GM12878 (cell line): ENCODE measurements at regions not wholly inside any gene's neighbourhood (a gene's known extent, or its start where the extent isn't known, plus 50 kb on each side); places are given as distances from the start of the nearest gene placed in this dataset.

Experiments
- ATAC-seq: fragments of 200-7000 bp; cut with Tn5 transposase; 3 replicates; pipeline ENCODE4 v1.9.1; 2020; ENCODE audit warnings: mild to moderate bottlenecking, moderate library complexity
- BruUV-seq: library from RNA; stranded (reverse); fragments of 400-500 nt; replicated peaks from 2 replicates; lab custom pipeline; 2021; lab: Mats Ljungman, UMichigan
- CTCF ChIA-PET: fragments of 300-600 bp; sonication (Branson Sonifier 250); formaldehyde crosslinking; extraction: SDS; loops from one replicate; lab custom pipeline; 2021; ENCODE audit warnings: inconsistent platforms; lab: Yijun Ruan, JAX
- POLR2A ChIA-PET: fragments of 350-600 bp; formaldehyde crosslinking; extraction: SDS; loops from one replicate; lab custom pipeline; 2021; ENCODE audit warnings: inconsistent platforms; lab: Charles Lee
- RAD21 ChIA-PET: fragments of 300-600 bp; sonication (Branson Sonifier 250); formaldehyde crosslinking; loops from one replicate; lab custom pipeline; 2023; ENCODE audit warnings: antibody characterized with exemption; ENCODE audit not compliant: unreplicated experiment; lab: Charles Lee
- SMC1A ChIA-PET: fragments of 300-600 bp; sonication (Branson Sonifier 250); formaldehyde crosslinking; loops from one replicate; lab custom pipeline; 2023; ENCODE audit not compliant: unreplicated experiment, uncharacterized antibody; lab: Charles Lee
- DNase-seq: peaks from one replicate; pipeline ENCODE4 v3.0.0-alpha.2; 2011; ENCODE audit warnings: low read depth, low spot score
- FAIRE-seq: peaks from 3 replicates; lab custom pipeline; 2011; peaks lifted over from hg19 to GRCh38; lab: Jason Lieb, UNC
- H2AFZ ChIP-seq: 2 replicates; pipeline ENCODE4 v1.6.0; 2011; ENCODE audit warnings: low read depth, low read length, control low read depth; ENCODE audit not compliant: control insufficient read depth
- H3K27ac ChIP-seq: 2 replicates; pipeline ENCODE4 v1.5.1; 2011; ENCODE audit warnings: control low read depth; ENCODE audit not compliant: control insufficient read depth, insufficient read depth
- H3K27me3 ChIP-seq, 2 experiments: replicated peaks in 1 of 2; 2 replicates each; pipeline versions ENCODE4 v1.6.0 to v1.6.1; 2011; ENCODE audit warnings: low read length in 1 of 2; ENCODE audit not compliant: control insufficient read depth in 2 of 2, insufficient read depth in 2 of 2
- H3K36me3 ChIP-seq, 2 experiments: 2 replicates each; pipeline ENCODE4 v1.5.1; 2011; ENCODE audit warnings: low read length in 1 of 2; ENCODE audit not compliant: control insufficient read depth in 2 of 2, insufficient read depth in 2 of 2
- H3K4me1 ChIP-seq: 2 replicates; pipeline ENCODE4 v1.6.1; 2011; ENCODE audit warnings: mild to moderate bottlenecking, low read length, moderate library complexity, mixed read lengths; ENCODE audit not compliant: control insufficient read depth, insufficient read depth
- H3K4me2 ChIP-seq: 2 replicates; pipeline ENCODE4 v1.6.0; 2011; ENCODE audit warnings: control low read depth; ENCODE audit not compliant: control insufficient read depth, insufficient read depth
- H3K4me3 ChIP-seq: fragments of 200-600 bp; sonication (generic); 2 replicates; pipeline ENCODE4 v1.5.1; 2016
- H3K79me2 ChIP-seq: 2 replicates; pipeline ENCODE4 v1.6.0; 2011; ENCODE audit warnings: low read length; ENCODE audit not compliant: control insufficient read depth, insufficient read depth
- H3K9ac ChIP-seq: 2 replicates; pipeline ENCODE4 v1.8.0; 2011; ENCODE audit warnings: low read length, control low read depth, mixed read lengths; ENCODE audit not compliant: control insufficient read depth, insufficient read depth
- H3K9me3 ChIP-seq: replicated peaks from 3 replicates; pipeline ENCODE4 v1.5.1; 2011; ENCODE audit warnings: mild to moderate bottlenecking, low read length; ENCODE audit not compliant: control insufficient read depth, insufficient read depth
- H4K20me1 ChIP-seq: 2 replicates; pipeline ENCODE4 v1.6.0; 2011; ENCODE audit not compliant: control insufficient read depth, insufficient read depth
- CEBPZ ChIP-seq: fragments of 150-350 bp; IDR thresholded peaks from 2 replicates; pipeline ENCODE4 v1.6.1; 2016; ENCODE audit warnings: low read depth, low read length
- DPF2 ChIP-seq: fragments of 450-650 bp; IDR thresholded peaks from 2 replicates; pipeline ENCODE4 v1.6.1; 2017; ENCODE audit warnings: mild to moderate bottlenecking
- NFIC ChIP-seq: IDR thresholded peaks from 2 replicates; pipeline ENCODE4 v1.6.1; 2012; ENCODE audit warnings: low read depth, mild to moderate bottlenecking, inconsistent platforms, low read length, moderate library complexity
- PBX3 ChIP-seq: IDR thresholded peaks from 2 replicates; pipeline ENCODE4 v1.6.1; 2011; ENCODE audit warnings: mild to moderate bottlenecking, low read depth, low read length, moderate library complexity; ENCODE audit not compliant: insufficient replicate concordance
- POU2F2 ChIP-seq: IDR thresholded peaks from 3 replicates; pipeline ENCODE4 v1.6.1; 2011; ENCODE audit warnings: low read depth, mild to moderate bottlenecking, low read length, borderline replicate concordance
- SMAD1 ChIP-seq: fragments of 450-650 bp; IDR thresholded peaks from 2 replicates; pipeline ENCODE4 v1.6.1; 2018; ENCODE audit warnings: mild to moderate bottlenecking, low read depth; ENCODE audit not compliant: partially characterized antibody
- SUPT20H ChIP-seq: IDR thresholded peaks from 2 replicates; pipeline ENCODE4 v1.6.1; 2011; ENCODE audit warnings: low read depth, mild to moderate bottlenecking, low read length, moderate library complexity, borderline replicate concordance; ENCODE audit not compliant: control insufficient read depth
- TCF3 ChIP-seq: IDR thresholded peaks from 2 replicates; pipeline ENCODE4 v1.6.1; 2012; ENCODE audit warnings: low read depth, mild to moderate bottlenecking, low read length, borderline replicate concordance; ENCODE audit not compliant: insufficient read depth
- TCF7 ChIP-seq: IDR thresholded peaks from 2 replicates; pipeline ENCODE4 v1.6.1; 2014; ENCODE audit warnings: antibody characterized with exemption, borderline replicate concordance
- WGBS: methylation state at CpG from one replicate; pipeline ENCODE4 v1.1.6; 2016; ENCODE audit warnings: low lambda C conversion rate; ENCODE audit not compliant: insufficient replicate concordance, insufficient coverage; ENCODE audit errors: missing lambda C conversion rate; 5-methylcytosine and 5-hydroxymethylcytosine counted together
- in situ Hi-C: fragments of 300-500 bp; cut with MboI; formaldehyde crosslinking; loops from 9 replicates; pipeline ENCODE4 v1.14.3; 2018; ENCODE audit warnings: mixed read lengths
- intact Hi-C: fragments of 100-400 bp; cut with micrococcal nuclease; formaldehyde crosslinking; loops from one replicate; pipeline ENCODE4 v1.14.2; 2022; ENCODE audit not compliant: unreplicated experiment

GRCh38 chr5:162282191-162282590 lies 214.6 kb downstream of the GABRG2 start:
- 28% methylated on average over 1 of the region's 1 CpG for WGBS
- ATAC-seq, result no peak
- intact Hi-C loops, result no loop called here
- POLR2A ChIA-PET, result no interaction called here
- no peaks in the 10 kb centered on the region for H3K4me1 ChIP-seq
- no peaks in the 10 kb centered on the region for H4K20me1 ChIP-seq
- H3K9ac ChIP-seq, result no peak overlapping the region
- no peaks in the 10 kb centered on the region for H3K36me3 ChIP-seq
- no peaks in the 10 kb centered on the region for H3K9me3 ChIP-seq
- no peaks in the 10 kb centered on the region for H3K79me2 ChIP-seq
- RAD21 ChIA-PET, result interaction anchor here (1.2 kb wide), 1 partner anchor 13 kb away, joined by 6 read pairs; no protein-coding TSS in a partner anchor
- TF ChIP-seq PBX3 (no peak), TCF7 (no peak), SUPT20H (no peak), SMAD1 (no peak), NFIC (no peak), CEBPZ (no peak), TCF3 (no peak), POU2F2 (no peak), DPF2 (no peak)
- no peak overlapping the region for H3K4me3 ChIP-seq
- H2AFZ ChIP-seq, result no peak overlapping the region
- FAIRE-seq, result no peak
- no peaks in the 10 kb centered on the region for H3K27me3 ChIP-seq
- H3K27ac ChIP-seq, result no peak overlapping the region
- SMC1A ChIA-PET, result interaction anchor here (0.7 to 1.4 kb wide), 4 partner anchors 13 to 42 kb away, joined by 3 to 5 read pairs (median 3); no protein-coding TSS in a partner anchor
- BruUV-seq, result no TSS peak
- CTCF ChIA-PET, result interaction anchor here (1.2 to 1.6 kb wide), 3 partner anchors 9 to 74 kb away, joined by 3 to 5 read pairs (median 4); no protein-coding TSS in a partner anchor
- DNase-seq, result no peak
- no peak overlapping the region for H3K4me2 ChIP-seq
- in situ Hi-C loops, result no loop called here
